PC-9 (cell line): ENCODE measurements at regions not wholly inside any gene's neighbourhood (a gene's known extent, or its start where the extent isn't known, plus 50 kb on each side); places are given as distances from the start of the nearest gene placed in this dataset.

Source experiments
- EZH2 ChIP-seq: fragments of 200-600 bp; sonication (generic); IDR thresholded peaks from 2 replicates; pipeline ENCODE4 v1.8.0; 2017; ENCODE audit warnings: antibody characterized with exemption, low read depth
- TF ChIP-seq, protein P1 (sequence below): fragments of 200-600 bp; sonication (generic); conservative IDR thresholded peaks from 2 replicates; pipeline ENCODE4 v1.6.1; 2017; ENCODE audit warnings: mixed run types, antibody characterized with exemption, mild to moderate bottlenecking, moderate library complexity

DNA sequence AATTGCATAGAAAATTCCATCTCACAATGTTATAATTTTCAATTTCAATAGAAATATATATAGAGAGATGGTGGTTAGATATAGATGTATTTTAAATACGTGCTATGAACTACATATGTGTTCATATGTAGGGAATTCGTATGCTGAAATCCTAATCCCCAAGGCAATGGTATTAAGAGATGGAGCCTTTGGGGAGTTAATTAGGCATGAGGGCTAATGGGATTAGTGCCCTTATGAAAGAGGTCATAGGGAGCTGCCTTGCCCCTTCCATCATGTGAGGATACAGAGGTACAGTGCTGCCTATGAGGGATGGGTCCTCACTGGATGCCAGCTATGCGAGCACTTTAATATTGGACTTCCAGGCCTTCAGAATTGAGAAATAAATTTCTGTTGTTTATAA lies 79.6 kb upstream of the CCDC54 start:
- TF ChIP-seq, protein P1, sequence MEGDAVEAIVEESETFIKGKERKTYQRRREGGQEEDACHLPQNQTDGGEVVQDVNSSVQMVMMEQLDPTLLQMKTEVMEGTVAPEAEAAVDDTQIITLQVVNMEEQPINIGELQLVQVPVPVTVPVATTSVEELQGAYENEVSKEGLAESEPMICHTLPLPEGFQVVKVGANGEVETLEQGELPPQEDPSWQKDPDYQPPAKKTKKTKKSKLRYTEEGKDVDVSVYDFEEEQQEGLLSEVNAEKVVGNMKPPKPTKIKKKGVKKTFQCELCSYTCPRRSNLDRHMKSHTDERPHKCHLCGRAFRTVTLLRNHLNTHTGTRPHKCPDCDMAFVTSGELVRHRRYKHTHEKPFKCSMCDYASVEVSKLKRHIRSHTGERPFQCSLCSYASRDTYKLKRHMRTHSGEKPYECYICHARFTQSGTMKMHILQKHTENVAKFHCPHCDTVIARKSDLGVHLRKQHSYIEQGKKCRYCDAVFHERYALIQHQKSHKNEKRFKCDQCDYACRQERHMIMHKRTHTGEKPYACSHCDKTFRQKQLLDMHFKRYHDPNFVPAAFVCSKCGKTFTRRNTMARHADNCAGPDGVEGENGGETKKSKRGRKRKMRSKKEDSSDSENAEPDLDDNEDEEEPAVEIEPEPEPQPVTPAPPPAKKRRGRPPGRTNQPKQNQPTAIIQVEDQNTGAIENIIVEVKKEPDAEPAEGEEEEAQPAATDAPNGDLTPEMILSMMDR: no peak
- no peak for TF ChIP-seq EZH2
